Uterus (tissue), 2 donors: ENCODE measurements at regions not wholly inside any gene's neighbourhood (a gene's known extent, or its start where the extent isn't known, plus 50 kb on each side); places are given as distances from the start of the nearest gene placed in this dataset.

Experiments used
- CTCF ChIP-seq, 4 experiments: fragments of 200-600 bp in 2 of 4; fragments of 450-650 bp in 2 of 4; sonication (generic) in 2 of 4; IDR thresholded peaks; one replicate each; pipeline ENCODE4 v1.5.1; 2016 to 2019; ENCODE audit warnings: antibody characterized with exemption in 4 of 4, mild to moderate bottlenecking in 2 of 4, moderate library complexity in 1 of 4
- POLR2A ChIP-seq, 2 donors: fragments of 450-650 bp; IDR thresholded peaks; one replicate each; pipeline ENCODE4 v1.6.1; 2016; ENCODE audit warnings: antibody characterized with exemption in 2 of 2, mild to moderate bottlenecking in 1 of 2, moderate library complexity in 1 of 2

GRCh38 chr5:157961176-157961575 is 102.2 kb upstream of the CLINT1 start:
- TF ChIP-seq CTCF (IDR thresholded peaks at IDR 0.05) = no peak
- TF ChIP-seq POLR2A (IDR thresholded peaks at IDR 0.05) = no peak
